A172 (cell line): ENCODE measurements at regions not wholly inside any gene's neighbourhood (a gene's known extent, or its start where the extent isn't known, plus 50 kb on each side); places are given as distances from the start of the nearest gene placed in this dataset.
A peak's percentile ranks its signal among the peaks of the same experiment; 100 is the strongest.

Source experiments
- DNase-seq: peaks from one replicate; pipeline ENCODE4 v3.0.0-alpha.2; 2015; ENCODE audit warnings: low spot score

DNA sequence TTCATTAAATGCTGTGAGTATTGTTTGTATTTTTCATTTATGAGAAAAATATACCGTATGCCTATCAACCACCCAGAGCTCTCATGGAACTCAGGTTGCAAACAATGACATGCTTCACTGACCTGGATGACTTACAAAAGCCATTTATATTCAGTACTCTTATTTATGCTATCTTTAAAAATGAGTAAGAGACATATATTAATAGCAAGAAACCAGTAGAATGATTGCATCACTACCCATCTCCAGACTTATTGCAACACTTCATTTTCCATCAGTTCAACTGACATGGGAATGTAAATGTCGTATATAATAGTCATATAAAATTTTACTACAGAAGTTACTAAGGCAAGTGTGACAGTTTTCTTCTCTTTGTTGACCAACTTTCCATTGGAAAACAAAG, 69.1 kb downstream of the OTP start:
- no peak for DNase-seq

DNA sequence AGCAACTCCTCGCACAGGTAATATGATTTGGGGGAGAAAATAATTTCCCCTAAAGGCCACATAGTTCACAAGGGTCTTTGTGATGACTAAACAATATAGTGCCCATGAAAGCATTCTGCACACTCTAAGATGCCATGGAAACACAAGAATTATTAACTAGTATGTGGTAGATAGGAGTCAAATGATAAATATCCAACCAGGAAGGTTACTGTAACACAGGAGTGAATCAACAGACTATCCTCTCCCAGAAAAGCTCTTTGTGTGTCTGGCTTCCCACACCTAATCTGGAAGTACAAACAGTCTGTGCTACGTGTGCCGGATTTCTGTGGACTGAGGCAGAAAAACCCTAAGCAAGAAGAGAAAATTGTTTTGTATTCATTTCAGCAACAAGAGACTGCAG, 70.0 kb downstream of the OTP start:
- DNase-seq = no peak

DNA sequence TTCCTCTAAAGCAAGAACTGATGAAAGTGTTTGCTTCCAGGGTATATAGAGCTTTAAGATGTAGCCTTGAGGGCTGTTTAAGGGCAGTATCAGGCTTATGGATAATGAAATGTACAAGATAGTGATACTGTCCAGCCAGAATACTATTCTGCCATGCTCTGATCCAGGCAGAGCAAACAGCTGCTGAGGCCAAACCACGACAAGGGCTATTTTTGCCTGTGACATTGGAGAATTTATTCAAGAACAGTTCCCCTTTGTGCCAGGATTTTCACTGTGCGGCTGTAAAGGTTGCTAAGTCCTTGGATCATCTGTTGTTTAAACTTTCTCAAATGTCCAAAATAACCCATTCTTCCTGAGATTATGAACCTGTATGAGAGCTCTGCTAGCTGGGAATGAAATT, 70.4 kb downstream of the OTP start:
- no peak for DNase-seq

GRCh38 chr5:77563475-77563874, 71.4 kb upstream of the WDR41 start:
- no peak for DNase-seq

GRCh38 chr5:77561965-77562364, 69.8 kb upstream of the WDR41 start:
- no peak for DNase-seq

DNA sequence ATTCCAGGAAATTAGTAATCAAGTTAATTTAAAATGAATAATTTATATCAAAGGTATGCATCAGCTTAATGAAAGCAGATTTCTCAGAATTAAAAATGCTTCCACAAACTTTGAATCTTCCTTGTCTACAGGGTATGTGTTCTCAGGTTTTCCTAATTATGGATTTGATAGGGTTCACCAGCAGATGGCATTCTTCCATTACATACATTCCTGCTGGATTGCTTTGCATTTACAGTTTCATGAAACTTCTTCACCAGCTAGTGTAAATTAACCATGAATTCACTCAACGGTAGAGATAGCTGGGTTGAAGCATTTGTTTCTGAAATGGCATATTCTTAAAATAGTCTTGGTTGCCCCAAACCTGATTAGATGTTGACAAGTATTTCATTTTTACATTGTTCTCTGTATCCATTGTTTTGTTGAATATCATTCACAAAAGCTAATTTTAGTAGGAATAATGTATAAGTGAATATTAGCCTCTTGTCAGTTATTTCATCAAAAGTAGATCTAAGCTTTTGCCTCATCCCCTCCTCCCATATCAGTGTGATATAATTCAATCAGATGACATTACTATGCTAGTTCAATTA, 68.7 kb upstream of the WDR41 start:
- peak; percentile 50 for DNase-seq

- no peak for DNase-seq
Measured at GRCh38 chr5:77558266-77558665, 66.2 kb upstream of the WDR41 start.

DNA sequence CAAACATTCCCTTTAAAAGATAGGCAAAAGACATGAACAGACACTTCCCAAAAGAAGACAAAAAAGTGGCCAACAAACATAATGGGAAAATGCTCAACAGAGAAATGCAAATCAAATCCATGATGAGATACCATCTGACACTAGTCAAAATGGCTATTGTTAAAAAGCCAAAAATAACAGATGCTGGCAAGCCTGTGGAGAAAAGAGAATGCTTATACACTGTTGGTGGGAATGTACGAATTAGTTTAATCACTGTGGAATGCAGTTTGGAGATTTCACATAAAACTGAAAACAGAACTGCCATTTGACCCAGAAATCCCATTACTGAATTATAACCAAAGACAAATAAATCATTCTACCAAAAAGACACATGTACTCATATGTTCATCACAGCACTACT, 58.3 kb upstream of the WDR41 start:
- DNase-seq = no peak

- no peak for DNase-seq
Measured at GRCh38 chr5:77545285-77545684, 53.2 kb upstream of the WDR41 start.
